K562 (cell line): ENCODE measurements at regions not wholly inside any gene's neighbourhood (a gene's known extent, or its start where the extent isn't known, plus 50 kb on each side); places are given as distances from the start of the nearest gene placed in this dataset.

Experiments
- ATAC-seq: fragments of 200-7000 bp; cut with Tn5 transposase; 3 replicates; pipeline ENCODE4 v1.9.1; 2020; ENCODE audit warnings: moderate library complexity
- BruUV-seq: library from RNA; stranded (reverse); fragments of 400-500 nt; replicated peaks from 2 replicates; lab custom pipeline; 2021; lab: Mats Ljungman, UMichigan
- CTCF ChIA-PET: fragments of 300-600 bp; formaldehyde crosslinking; extraction: SDS; loops from one replicate; lab custom pipeline; 2021; ENCODE audit warnings: low intra/inter-chr PET ratio; lab: Yijun Ruan, JAX
- POLR2A ChIA-PET: fragments of 300-600, 350-650 bp; sonication (Branson Sonifier 250); formaldehyde crosslinking; extraction: SDS; loops from one replicate; lab custom pipeline; 2021; ENCODE audit warnings: antibody characterized with exemption, inconsistent platforms; lab: Yijun Ruan, JAX
- DNase-seq, 4 experiments: peaks; one replicate each; pipeline versions ENCODE4 v3.0.0 to v3.0.0-alpha.2; 2011 to 2018; ENCODE audit warnings: low spot score in 3 of 4, mixed read lengths in 3 of 4; ENCODE audit errors: extremely low read depth in 1 of 4
- FAIRE-seq: peaks from 2 replicates; lab custom pipeline; 2011; peaks lifted over from hg19 to GRCh38; lab: Jason Lieb, UNC
- H2AFZ ChIP-seq: 2 replicates; pipeline ENCODE4 v1.6.0; 2011; ENCODE audit warnings: low read depth, low read length, control low read depth, inconsistent platforms
- H3K27ac ChIP-seq: fragments of 200-600 bp; 3 replicates; pipeline ENCODE4 v1.8.0; 2011; ENCODE audit warnings: low read depth, mild to moderate bottlenecking, control low read depth, inconsistent platforms, low read length, moderate library complexity, mixed read lengths; ENCODE audit errors: extremely low read depth
- H3K27me3 ChIP-seq, 2 experiments: fragments of 300-600 bp in 1 of 2; 2 replicates in 1 of 2; 3 replicates in 1 of 2; pipeline versions ENCODE4 v1.6.0 to v1.8.0; 2011; ENCODE audit warnings: inconsistent platforms in 2 of 2, low read length in 2 of 2, mild to moderate bottlenecking in 1 of 2, mixed read lengths in 1 of 2, moderate library complexity in 1 of 2; ENCODE audit not compliant: control insufficient read depth in 2 of 2, insufficient read depth in 2 of 2
- H3K36me3 ChIP-seq: fragments of 300-600 bp; 3 replicates; pipeline ENCODE4 v1.8.0; 2011; ENCODE audit warnings: mild to moderate bottlenecking, low read length, inconsistent platforms; ENCODE audit not compliant: control insufficient read depth, insufficient read depth
- H3K4me1 ChIP-seq, 2 experiments: fragments of 200-600 bp in 1 of 2; replicated peaks in 1 of 2; 2 replicates in 1 of 2; 3 replicates in 1 of 2; pipeline versions ENCODE4 v1.5.1 to v1.8.0; 2011; ENCODE audit warnings: inconsistent platforms in 2 of 2, low read length in 2 of 2, mild to moderate bottlenecking in 1 of 2, mixed read lengths in 1 of 2, moderate library complexity in 1 of 2; ENCODE audit not compliant: control insufficient read depth in 2 of 2, insufficient read depth in 2 of 2
- H3K4me2 ChIP-seq: 2 replicates; pipeline ENCODE4 v1.6.1; 2011; ENCODE audit warnings: low read length, control low read depth, inconsistent platforms, mixed read lengths; ENCODE audit not compliant: insufficient read depth
- H3K4me3 ChIP-seq: fragments of 200-600 bp; sonication (generic), shearing (Covaris generic); 2 replicates; pipeline ENCODE4 v1.5.1; 2016; ENCODE audit warnings: control low read depth, inconsistent platforms
- H3K79me2 ChIP-seq: fragments of 200-600 bp; 3 replicates; pipeline ENCODE4 v1.8.0; 2011; ENCODE audit warnings: low read length, inconsistent platforms; ENCODE audit not compliant: control insufficient read depth, insufficient read depth
- H3K9ac ChIP-seq, 2 experiments: 2 replicates each; pipeline versions ENCODE4 v1.6.0 to v1.6.1; 2011; ENCODE audit warnings: low read depth in 2 of 2, low read length in 2 of 2, control low read depth in 1 of 2, inconsistent platforms in 1 of 2, mild to moderate bottlenecking in 1 of 2, mixed read lengths in 1 of 2; ENCODE audit not compliant: insufficient read depth in 1 of 2
- H3K9me1 ChIP-seq: one replicate; pipeline ENCODE4 v1.6.0; 2011; ENCODE audit warnings: inconsistent platforms, mild to moderate bottlenecking, low read length, moderate library complexity; ENCODE audit not compliant: control insufficient read depth, insufficient read depth
- H3K9me3 ChIP-seq: replicated peaks from 2 replicates; pipeline ENCODE4 v1.5.1; 2011; ENCODE audit warnings: low read depth, low read length, inconsistent platforms; ENCODE audit not compliant: control insufficient read depth, insufficient read depth
- H4K20me1 ChIP-seq: replicated peaks from 2 replicates; pipeline ENCODE4 v1.6.1; 2011; ENCODE audit warnings: low read length, inconsistent platforms, mixed read lengths; ENCODE audit not compliant: control insufficient read depth, insufficient read depth
- ATF1 ChIP-seq, 2 experiments: fragments of 450-650 bp in 1 of 2; IDR thresholded peaks; 2 replicates each; pipeline ENCODE4 v1.6.1; 2016; ENCODE audit warnings: missing compliant biosample characterization in 1 of 2, missing genetic modification characterization in 1 of 2
- HMGN3 ChIP-seq: IDR thresholded peaks from 2 replicates; pipeline ENCODE4 v1.6.1; 2011; ENCODE audit warnings: borderline replicate concordance, low read depth, mild to moderate bottlenecking, mixed read lengths, low read length; ENCODE audit not compliant: insufficient read length; ENCODE audit errors: extremely low read depth
- MED1 ChIP-seq: sonication (generic); formaldehyde crosslinking; IDR thresholded peaks from 2 replicates; pipeline ENCODE4 v1.8.1; 2023; ENCODE audit warnings: missing genetic modification reagents, borderline replicate concordance
- MYC ChIP-seq, 2 experiments: fragments of 250-450 bp in 1 of 2; sonication (Bioruptor Pico) in 1 of 2; IDR thresholded peaks; 2 replicates each; pipeline versions ENCODE4 v1.5.1 to v1.6.1; 2012 to 2021; ENCODE audit warnings: low read depth in 2 of 2, borderline replicate concordance in 1 of 2, improper control_type of control experiment in 1 of 2, low read length in 1 of 2, mild to moderate bottlenecking in 1 of 2, moderate library complexity in 1 of 2
- WGBS: fragments of 100-300 bp; shearing (Covaris generic); methylation state at CpG from one replicate; pipeline ENCODE4 v1.1.6; 2016; ENCODE audit warnings: low coverage, mixed read lengths; ENCODE audit not compliant: insufficient coverage; ENCODE audit errors: missing lambda C conversion rate; 5-methylcytosine and 5-hydroxymethylcytosine counted together
- in situ Hi-C: fragments of 300-500 bp; cut with MboI; formaldehyde crosslinking; loops from 4 replicates; pipeline ENCODE4 v1.15.0; 2018; ENCODE audit warnings: inconsistent platforms, mixed read lengths
- intact Hi-C: fragments of 100-400 bp; cut with micrococcal nuclease; formaldehyde crosslinking; loops from 2 replicates; pipeline ENCODE4 v1.14.2; 2022
- TF ChIP-seq, protein P1 (sequence below), 2 experiments: fragments of 450-650 bp; conservative IDR thresholded peaks; 2 replicates each; pipeline ENCODE4 v1.6.1; 2017; ENCODE audit warnings: mild to moderate bottlenecking in 2 of 2, moderate library complexity in 2 of 2

DNA sequence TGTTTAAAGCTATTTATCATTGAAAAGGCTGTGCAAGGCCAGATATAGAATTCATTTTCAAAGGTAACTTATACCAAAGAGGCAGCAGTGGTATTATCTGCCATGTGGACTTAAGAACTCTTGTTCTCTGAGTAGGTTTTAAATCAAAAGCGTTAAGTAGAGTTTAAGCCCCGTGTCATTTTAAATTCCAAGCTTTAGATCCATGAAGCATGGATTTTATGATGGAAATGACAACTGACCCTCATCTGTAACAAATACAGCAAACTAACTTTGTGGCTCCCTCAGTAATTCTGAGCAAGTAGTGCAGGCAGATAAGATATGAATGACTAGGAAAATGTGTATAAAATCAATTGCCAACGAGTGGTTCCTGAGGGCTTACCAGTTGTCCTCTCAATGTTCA lies 247.0 kb downstream of the WDR11 start:
- Histone ChIP-seq H3K4me3 (no peak overlapping the region), H4K20me1 (no peaks in the 10 kb centered on the region), H3K4me1 (no peaks in the 10 kb centered on the region), H2AFZ (no peak overlapping the region), H3K4me2 (no peak overlapping the region), H3K79me2 (no peaks in the 10 kb centered on the region), H3K9me3 (no peaks in the 10 kb centered on the region), H3K36me3 (no peaks in the 10 kb centered on the region), H3K27ac (no peak overlapping the region), H3K9ac (no peak overlapping the region), H3K27me3 (no peaks in the 10 kb centered on the region), H3K9me1 (no peaks in the 10 kb centered on the region)
- CTCF ChIA-PET: no interaction called here
- intact Hi-C loops: no loop called here
- FAIRE-seq (no peak), ATAC-seq (no peak), DNase-seq (no peak)
- no TSS peak for BruUV-seq
- 0% methylated on average over 3 of the region's 3 CpGs for WGBS
- in situ Hi-C loops: no loop called here
- POLR2A ChIA-PET: no interaction called here
- TF ChIP-seq ATF1 (CRISPR knock-in tag; IDR thresholded peaks at IDR 0.05): no peak
- TF ChIP-seq ATF1 (tag; IDR thresholded peaks at IDR 0.05): no peak
- TF ChIP-seq, protein P1, sequence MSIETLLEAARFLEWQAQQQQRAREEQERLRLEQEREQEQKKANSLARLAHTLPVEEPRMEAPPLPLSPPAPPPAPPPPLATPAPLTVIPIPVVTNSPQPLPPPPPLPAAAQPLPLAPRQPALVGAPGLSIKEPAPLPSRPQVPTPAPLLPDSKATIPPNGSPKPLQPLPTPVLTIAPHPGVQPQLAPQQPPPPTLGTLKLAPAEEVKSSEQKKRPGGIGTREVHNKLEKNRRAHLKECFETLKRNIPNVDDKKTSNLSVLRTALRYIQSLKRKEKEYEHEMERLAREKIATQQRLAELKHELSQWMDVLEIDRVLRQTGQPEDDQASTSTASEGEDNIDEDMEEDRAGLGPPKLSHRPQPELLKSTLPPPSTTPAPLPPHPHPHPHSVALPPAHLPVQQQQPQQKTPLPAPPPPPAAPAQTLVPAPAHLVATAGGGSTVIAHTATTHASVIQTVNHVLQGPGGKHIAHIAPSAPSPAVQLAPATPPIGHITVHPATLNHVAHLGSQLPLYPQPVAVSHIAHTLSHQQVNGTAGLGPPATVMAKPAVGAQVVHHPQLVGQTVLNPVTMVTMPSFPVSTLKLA (conservative IDR thresholded peaks at IDR 0.05): no peak
- no peak for TF ChIP-seq MED1 (CRISPR knock-in tag)

DNA sequence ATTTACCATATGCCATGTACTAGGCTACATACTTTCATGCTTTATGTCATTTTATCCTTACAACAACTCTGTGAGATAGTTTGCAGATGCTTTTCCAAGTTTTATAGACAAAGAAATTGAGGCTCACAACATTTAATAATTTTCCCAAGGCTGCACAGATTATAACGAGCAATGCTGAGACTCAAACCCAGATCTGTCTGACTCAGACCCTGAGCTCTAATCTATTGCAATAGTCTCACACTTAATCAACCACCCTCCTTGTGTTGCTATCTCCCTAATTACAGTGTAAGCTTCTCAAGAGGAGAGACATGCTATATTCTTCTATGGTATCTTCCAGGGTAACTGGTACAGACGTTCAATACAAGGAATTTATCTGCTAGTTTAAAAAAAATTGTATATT lies 247.6 kb downstream of the WDR11 start:
- intact Hi-C loops (no loop called here), in situ Hi-C loops (no loop called here)
- H3K9me1 ChIP-seq: no peaks in the 10 kb centered on the region
- no peaks in the 10 kb centered on the region for H3K27me3 ChIP-seq
- no peaks in the 10 kb centered on the region for H3K36me3 ChIP-seq
- TF ChIP-seq HMGN3 (no peak), MYC (IDR thresholded peaks at IDR 0.05; ENCODE audit: low read depth, low read length) (no peak), MYC (CRISPR knock-in tag; IDR thresholded peaks at IDR 0.05; ENCODE audit: borderline replicate concordance, low read depth) (no peak)
- FAIRE-seq: no peak
- DNase-seq: no peak
- H2AFZ ChIP-seq: no peak overlapping the region
- H3K4me2 ChIP-seq: no peak overlapping the region
- no peaks in the 10 kb centered on the region for H3K4me1 ChIP-seq
- no peaks in the 10 kb centered on the region for H3K79me2 ChIP-seq
- no peaks in the 10 kb centered on the region for H4K20me1 ChIP-seq
- H3K4me3 ChIP-seq: no peak overlapping the region
- H3K9me3 ChIP-seq: no peaks in the 10 kb centered on the region
- 0% methylated on average over 2 of the region's 2 CpGs for WGBS
- no TSS peak for BruUV-seq
- H3K27ac ChIP-seq: no peak overlapping the region
- ChIA-PET POLR2A (no interaction called here), CTCF (no interaction called here)
- H3K9ac ChIP-seq: no peak overlapping the region
- ATAC-seq: no peak
